ENCODE measurements at regions not wholly inside any gene's neighbourhood (a gene's known extent, or its start where the extent isn't known, plus 50 kb on each side); places are given as distances from the start of the nearest gene placed in this dataset.

- Histone ChIP-seq H3K36me3 (ENCODE audit: control insufficient read depth in 1 of 2, insufficient read depth in 2 of 2, low read length in 2 of 2) (no peaks in the 10 kb centered on the region), H3K4me3 (ENCODE audit: low read depth in 1 of 2, low read length in 2 of 2) (no peak overlapping the region), H3K27me3 (ENCODE audit: low read depth, low read length) (no peaks in the 10 kb centered on the region), H3K9me3 (ENCODE audit: control insufficient read depth in 1 of 2, low read length in 2 of 2) (no peaks in the 10 kb centered on the region), H3K27ac (ENCODE audit: low read length) (no peak overlapping the region), H3K4me1 (ENCODE audit: control insufficient read depth in 1 of 2, insufficient read depth in 2 of 2, low read length in 2 of 2) (peaks cover 5 to 13% of the 10 kb centered on the region in 2 donors)
Measured at GRCh38 chr3:72587282-72587681, 261.0 kb downstream of the SHQ1 start.

GRCh38 chr3:72586694-72587093, 261.6 kb downstream of the SHQ1 start:
- Histone ChIP-seq H3K36me3 (ENCODE audit: control insufficient read depth in 1 of 2, insufficient read depth in 2 of 2, low read length in 2 of 2) (no peaks in the 10 kb centered on the region), H3K27ac (ENCODE audit: low read length) (no peak overlapping the region), H3K4me3 (ENCODE audit: low read depth in 1 of 2, low read length in 2 of 2) (no peak overlapping the region), H3K27me3 (ENCODE audit: low read depth, low read length) (no peaks in the 10 kb centered on the region), H3K9me3 (ENCODE audit: control insufficient read depth in 1 of 2, low read length in 2 of 2) (no peaks in the 10 kb centered on the region), H3K4me1 (ENCODE audit: control insufficient read depth in 1 of 2, insufficient read depth in 2 of 2, low read length in 2 of 2) (peaks cover 0 to 7% of the 10 kb centered on the region in 2 donors)

- H3K27ac ChIP-seq (ENCODE audit: low read length) = no peak overlapping the region
- H3K36me3 ChIP-seq (ENCODE audit: control insufficient read depth in 1 of 2, insufficient read depth in 2 of 2, low read length in 2 of 2) = no peaks in the 10 kb centered on the region
- no peak overlapping the region for H3K4me3 ChIP-seq (ENCODE audit: low read depth in 1 of 2, low read length in 2 of 2)
- peaks cover 0 to under 1% of the 10 kb centered on the region in 2 donors for H3K4me1 ChIP-seq (ENCODE audit: control insufficient read depth in 1 of 2, insufficient read depth in 2 of 2, low read length in 2 of 2)
- H3K27me3 ChIP-seq (ENCODE audit: low read depth, low read length) = no peaks in the 10 kb centered on the region
- H3K9me3 ChIP-seq (ENCODE audit: control insufficient read depth in 1 of 2, low read length in 2 of 2) = no peaks in the 10 kb centered on the region
Measured at GRCh38 chr3:72585966-72586365, 262.3 kb downstream of the SHQ1 start.

GRCh38 chr3:72584262-72584661, 264.0 kb downstream of the SHQ1 start:
- Histone ChIP-seq H3K4me3 (ENCODE audit: low read depth in 1 of 2, low read length in 2 of 2) (no peak overlapping the region), H3K27ac (ENCODE audit: low read length) (no peak overlapping the region), H3K36me3 (ENCODE audit: control insufficient read depth in 1 of 2, insufficient read depth in 2 of 2, low read length in 2 of 2) (no peaks in the 10 kb centered on the region), H3K27me3 (ENCODE audit: low read depth, low read length) (no peaks in the 10 kb centered on the region), H3K4me1 (ENCODE audit: control insufficient read depth in 1 of 2, insufficient read depth in 2 of 2, low read length in 2 of 2) (no peaks in the 10 kb centered on the region), H3K9me3 (ENCODE audit: control insufficient read depth in 1 of 2, low read length in 2 of 2) (no peaks in the 10 kb centered on the region)

- Histone ChIP-seq H3K27ac (ENCODE audit: low read length) (no peak overlapping the region), H3K9me3 (ENCODE audit: control insufficient read depth in 1 of 2, low read length in 2 of 2) (no peaks in the 10 kb centered on the region), H3K27me3 (ENCODE audit: low read depth, low read length) (no peaks in the 10 kb centered on the region), H3K4me3 (ENCODE audit: low read depth in 1 of 2, low read length in 2 of 2) (no peak overlapping the region), H3K4me1 (ENCODE audit: control insufficient read depth in 1 of 2, insufficient read depth in 2 of 2, low read length in 2 of 2) (no peaks in the 10 kb centered on the region), H3K36me3 (ENCODE audit: control insufficient read depth in 1 of 2, insufficient read depth in 2 of 2, low read length in 2 of 2) (no peaks in the 10 kb centered on the region)
Measured at GRCh38 chr3:72582963-72583362, 265.3 kb downstream of the SHQ1 start.

- Histone ChIP-seq H3K4me1 (ENCODE audit: control insufficient read depth in 1 of 2, insufficient read depth in 2 of 2, low read length in 2 of 2) (no peaks in the 10 kb centered on the region), H3K27ac (ENCODE audit: low read length) (no peak overlapping the region), H3K4me3 (ENCODE audit: low read depth in 1 of 2, low read length in 2 of 2) (no peak overlapping the region), H3K9me3 (ENCODE audit: control insufficient read depth in 1 of 2, low read length in 2 of 2) (no peaks in the 10 kb centered on the region), H3K27me3 (ENCODE audit: low read depth, low read length) (no peaks in the 10 kb centered on the region), H3K36me3 (ENCODE audit: control insufficient read depth in 1 of 2, insufficient read depth in 2 of 2, low read length in 2 of 2) (no peaks in the 10 kb centered on the region)
Measured at GRCh38 chr3:72582211-72582878, 265.9 kb downstream of the SHQ1 start.

GRCh38 chr3:72580900-72581299, 267.3 kb downstream of the SHQ1 start:
- no peak overlapping the region for H3K4me3 ChIP-seq (ENCODE audit: low read depth in 1 of 2, low read length in 2 of 2)

GRCh38 chr3:72580246-72580756, 267.9 kb downstream of the SHQ1 start:
- H3K27me3 ChIP-seq (ENCODE audit: low read depth, low read length) = no peaks in the 10 kb centered on the region
- no peak overlapping the region for H3K27ac ChIP-seq (ENCODE audit: low read length)
- no peak overlapping the region for H3K4me3 ChIP-seq (ENCODE audit: low read depth in 1 of 2, low read length in 2 of 2)
- H3K9me3 ChIP-seq (ENCODE audit: control insufficient read depth in 1 of 2, low read length in 2 of 2) = no peaks in the 10 kb centered on the region
- no peaks in the 10 kb centered on the region for H3K36me3 ChIP-seq (ENCODE audit: control insufficient read depth in 1 of 2, insufficient read depth in 2 of 2, low read length in 2 of 2)
- H3K4me1 ChIP-seq (ENCODE audit: control insufficient read depth in 1 of 2, insufficient read depth in 2 of 2, low read length in 2 of 2) = no peaks in the 10 kb centered on the region

More at GRCh38 chr3:72580900-72581299, 267.3 kb downstream of the SHQ1 start:
- H3K9me3 ChIP-seq (ENCODE audit: control insufficient read depth in 1 of 2, low read length in 2 of 2) = no peaks in the 10 kb centered on the region
- no peak overlapping the region for H3K27ac ChIP-seq (ENCODE audit: low read length)
- H3K4me1 ChIP-seq (ENCODE audit: control insufficient read depth in 1 of 2, insufficient read depth in 2 of 2, low read length in 2 of 2) = no peaks in the 10 kb centered on the region
- no peaks in the 10 kb centered on the region for H3K27me3 ChIP-seq (ENCODE audit: low read depth, low read length)
- H3K36me3 ChIP-seq (ENCODE audit: control insufficient read depth in 1 of 2, insufficient read depth in 2 of 2, low read length in 2 of 2) = no peaks in the 10 kb centered on the region

GRCh38 chr3:72579581-72580245, 268.5 kb downstream of the SHQ1 start:
- no peak overlapping the region for H3K27ac ChIP-seq (ENCODE audit: low read length)
- H3K9me3 ChIP-seq (ENCODE audit: control insufficient read depth in 1 of 2, low read length in 2 of 2) = no peaks in the 10 kb centered on the region
- H3K4me1 ChIP-seq (ENCODE audit: control insufficient read depth in 1 of 2, insufficient read depth in 2 of 2, low read length in 2 of 2) = no peaks in the 10 kb centered on the region
- H3K36me3 ChIP-seq (ENCODE audit: control insufficient read depth in 1 of 2, insufficient read depth in 2 of 2, low read length in 2 of 2) = no peaks in the 10 kb centered on the region
- no peak overlapping the region for H3K4me3 ChIP-seq (ENCODE audit: low read depth in 1 of 2, low read length in 2 of 2)
- H3K27me3 ChIP-seq (ENCODE audit: low read depth, low read length) = no peaks in the 10 kb centered on the region

GRCh38 chr3:72579191-72579580, 269.1 kb downstream of the SHQ1 start:
- no peak overlapping the region for H3K4me3 ChIP-seq (ENCODE audit: low read depth in 1 of 2, low read length in 2 of 2)
- H3K4me1 ChIP-seq (ENCODE audit: control insufficient read depth in 1 of 2, insufficient read depth in 2 of 2, low read length in 2 of 2) = no peaks in the 10 kb centered on the region
- H3K27me3 ChIP-seq (ENCODE audit: low read depth, low read length) = no peaks in the 10 kb centered on the region
- H3K36me3 ChIP-seq (ENCODE audit: control insufficient read depth in 1 of 2, insufficient read depth in 2 of 2, low read length in 2 of 2) = no peaks in the 10 kb centered on the region
- no peak overlapping the region for H3K27ac ChIP-seq (ENCODE audit: low read length)
- no peaks in the 10 kb centered on the region for H3K9me3 ChIP-seq (ENCODE audit: control insufficient read depth in 1 of 2, low read length in 2 of 2)

- Histone ChIP-seq H3K9me3 (ENCODE audit: control insufficient read depth in 1 of 2, low read length in 2 of 2) (no peaks in the 10 kb centered on the region), H3K27ac (ENCODE audit: low read length) (no peak overlapping the region), H3K4me1 (ENCODE audit: control insufficient read depth in 1 of 2, insufficient read depth in 2 of 2, low read length in 2 of 2) (no peaks in the 10 kb centered on the region), H3K27me3 (ENCODE audit: low read depth, low read length) (no peaks in the 10 kb centered on the region), H3K4me3 (ENCODE audit: low read depth in 1 of 2, low read length in 2 of 2) (no peak overlapping the region), H3K36me3 (ENCODE audit: control insufficient read depth in 1 of 2, insufficient read depth in 2 of 2, low read length in 2 of 2) (no peaks in the 10 kb centered on the region)
Measured at GRCh38 chr3:72577190-72577589, 271.1 kb downstream of the SHQ1 start.
